Neuron (in vitro differentiated cells): ENCODE measurements at regions not wholly inside any gene's neighbourhood (a gene's known extent, or its start where the extent isn't known, plus 50 kb on each side); places are given as distances from the start of the nearest gene placed in this dataset.
"Not testable (repeated sequence)": the region's sequence is repeated elsewhere in the genome, so short reads cannot be mapped to it uniquely, and the experiment has no call there.

Experiments used
- H2AFZ ChIP-seq: one replicate; pipeline ENCODE4 v1.6.1; 2013; ENCODE audit warnings: low read depth, mild to moderate bottlenecking, inconsistent platforms, low read length, moderate library complexity
- H3K27me3 ChIP-seq: one replicate; pipeline ENCODE4 v1.6.1; 2013; ENCODE audit warnings: low read length; ENCODE audit not compliant: insufficient read depth
- H3K36me3 ChIP-seq: one replicate; pipeline ENCODE4 v1.6.1; 2013; ENCODE audit warnings: low read length; ENCODE audit not compliant: insufficient read depth
- H3K4me1 ChIP-seq: one replicate; pipeline ENCODE4 v1.6.1; 2013; ENCODE audit warnings: low read length; ENCODE audit not compliant: insufficient read depth
- H3K4me3 ChIP-seq: 2 replicates; pipeline ENCODE4 v1.5.1; 2013; ENCODE audit warnings: mild to moderate bottlenecking, low read length, moderate library complexity
- H3K9me3 ChIP-seq: one replicate; pipeline ENCODE4 v1.6.1; 2013; ENCODE audit warnings: low read length

- Histone ChIP-seq H3K4me1 (peaks cover under 1% of the 10 kb centered on the region), H2AFZ (no peak overlapping the region), H3K27me3 (no peaks in the 10 kb centered on the region), H3K9me3 (no peaks in the 10 kb centered on the region), H3K36me3 (no peaks in the 10 kb centered on the region), H3K4me3 (no peak overlapping the region)
Measured at GRCh38 chr12:46602474-46602873, 223.3 kb downstream of the SLC38A4 start.

- Histone ChIP-seq H3K36me3 (no peaks in the 10 kb centered on the region), H3K27me3 (no peaks in the 10 kb centered on the region), H2AFZ (no peak overlapping the region), H3K9me3 (no peaks in the 10 kb centered on the region), H3K4me1 (peaks cover under 1% of the 10 kb centered on the region), H3K4me3 (no peak overlapping the region)
Measured at GRCh38 chr12:46590991-46591703, 218.6 kb upstream of the SLC38A2 start.

DNA sequence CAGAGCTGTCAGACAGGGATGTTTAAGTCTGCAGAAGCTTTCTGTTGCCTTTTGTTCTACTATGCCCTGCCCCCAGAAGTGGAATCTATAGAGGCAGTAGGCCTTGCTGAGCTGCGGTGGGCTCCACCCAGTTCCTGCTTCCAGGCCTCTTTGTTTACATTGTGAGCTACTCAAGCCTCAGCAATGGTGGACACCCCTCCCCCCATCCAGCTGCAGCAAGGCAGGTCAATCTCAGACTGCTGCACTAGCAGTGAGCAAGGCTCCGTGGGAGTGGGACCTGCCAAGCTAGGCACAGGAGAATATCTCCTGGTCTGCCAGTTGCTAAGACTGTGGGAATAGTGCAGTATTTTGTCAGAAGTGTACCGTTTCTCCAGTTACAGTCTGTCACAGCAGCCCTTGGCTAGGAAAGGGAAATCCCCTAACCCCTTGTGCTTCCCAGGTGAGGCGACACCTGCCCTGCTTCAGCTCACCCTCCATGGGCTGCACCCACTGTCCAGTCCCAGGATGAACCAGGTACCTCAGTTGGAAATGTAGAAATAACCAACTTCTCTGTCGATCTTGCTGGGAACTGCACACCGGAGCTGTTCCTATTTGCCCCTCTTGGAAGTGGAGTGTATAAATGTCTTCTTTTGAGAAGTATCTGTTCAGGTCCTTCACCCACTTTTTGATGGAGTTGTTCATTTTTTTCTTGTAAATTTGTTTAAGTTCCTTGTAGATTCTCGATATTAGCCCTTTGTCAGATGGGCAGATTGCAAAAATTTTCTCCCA, 213.5 kb upstream of the SLC38A2 start:
- H3K36me3 ChIP-seq: no peaks in the 10 kb centered on the region
- H3K27me3 ChIP-seq: no peaks in the 10 kb centered on the region
- H3K9me3 ChIP-seq: no peaks in the 10 kb centered on the region
- peaks cover 8% of the 10 kb centered on the region for H3K4me1 ChIP-seq
- peak overlapping the region; percentile 32 for H3K4me3 ChIP-seq
- H2AFZ ChIP-seq: peak overlapping the region; percentile 44

DNA sequence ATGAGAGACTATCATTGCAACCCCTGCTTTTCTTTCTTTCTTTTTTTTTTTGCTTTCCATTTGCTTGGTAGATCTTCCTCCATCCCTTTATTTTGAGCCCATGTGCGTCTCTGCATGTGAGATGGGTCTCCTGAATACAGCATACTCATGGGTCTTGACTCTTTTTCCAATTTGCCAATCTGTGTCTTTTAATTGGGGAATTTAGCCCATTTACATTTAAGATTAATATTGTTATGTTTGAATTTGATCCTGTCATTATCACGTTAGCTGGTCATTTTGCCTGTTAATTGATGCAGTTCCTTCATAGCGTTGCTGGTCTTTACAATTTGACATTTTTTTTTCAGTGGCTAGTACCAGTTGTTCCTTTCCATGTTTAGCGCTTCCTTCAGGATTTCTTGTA, 211.5 kb upstream of the SLC38A2 start:
- H3K4me3 ChIP-seq, H3K9me3 ChIP-seq, H3K27me3 ChIP-seq, H3K36me3 ChIP-seq, H3K4me1 ChIP-seq, H2AFZ ChIP-seq: not testable (repeated sequence)

GRCh38 chr12:46581990-46582389, 209.4 kb upstream of the SLC38A2 start:
- not testable (repeated sequence) for H3K36me3 ChIP-seq, H3K27me3 ChIP-seq, H3K4me3 ChIP-seq, H3K9me3 ChIP-seq, H2AFZ ChIP-seq
- H3K4me1 ChIP-seq: peaks cover 14% of the 10 kb centered on the region

GRCh38 chr12:46580445-46580844, 207.9 kb upstream of the SLC38A2 start:
- no peaks in the 10 kb centered on the region for H3K27me3 ChIP-seq
- H2AFZ ChIP-seq: no peak overlapping the region
- no peak overlapping the region for H3K4me3 ChIP-seq

GRCh38 chr12:46579474-46579873, 206.9 kb upstream of the SLC38A2 start:
- no peak overlapping the region for H3K4me3 ChIP-seq

More at GRCh38 chr12:46580445-46580844, 207.9 kb upstream of the SLC38A2 start:
- no peaks in the 10 kb centered on the region for H3K9me3 ChIP-seq
- peaks cover 6% of the 10 kb centered on the region for H3K4me1 ChIP-seq
- H3K36me3 ChIP-seq: no peaks in the 10 kb centered on the region

GRCh38 chr12:46578190-46578982, 205.8 kb upstream of the SLC38A2 start:
- peaks cover 5% of the 10 kb centered on the region for H3K4me1 ChIP-seq
- no peak overlapping the region for H2AFZ ChIP-seq
- no peaks in the 10 kb centered on the region for H3K36me3 ChIP-seq
- H3K9me3 ChIP-seq: no peaks in the 10 kb centered on the region
- H3K27me3 ChIP-seq: no peaks in the 10 kb centered on the region
- H3K4me3 ChIP-seq: no peak overlapping the region

More at GRCh38 chr12:46579474-46579873, 206.9 kb upstream of the SLC38A2 start:
- Histone ChIP-seq H2AFZ (no peak overlapping the region), H3K27me3 (no peaks in the 10 kb centered on the region), H3K9me3 (no peaks in the 10 kb centered on the region), H3K36me3 (no peaks in the 10 kb centered on the region), H3K4me1 (peaks cover 5% of the 10 kb centered on the region)

GRCh38 chr12:46577063-46577776, 204.6 kb upstream of the SLC38A2 start:
- H3K27me3 ChIP-seq: no peaks in the 10 kb centered on the region
- no peaks in the 10 kb centered on the region for H3K36me3 ChIP-seq
- H3K4me1 ChIP-seq: peaks cover 5% of the 10 kb centered on the region
- no peaks in the 10 kb centered on the region for H3K9me3 ChIP-seq
- no peak overlapping the region for H3K4me3 ChIP-seq
- peak overlapping the region; percentile 12 for H2AFZ ChIP-seq

DNA sequence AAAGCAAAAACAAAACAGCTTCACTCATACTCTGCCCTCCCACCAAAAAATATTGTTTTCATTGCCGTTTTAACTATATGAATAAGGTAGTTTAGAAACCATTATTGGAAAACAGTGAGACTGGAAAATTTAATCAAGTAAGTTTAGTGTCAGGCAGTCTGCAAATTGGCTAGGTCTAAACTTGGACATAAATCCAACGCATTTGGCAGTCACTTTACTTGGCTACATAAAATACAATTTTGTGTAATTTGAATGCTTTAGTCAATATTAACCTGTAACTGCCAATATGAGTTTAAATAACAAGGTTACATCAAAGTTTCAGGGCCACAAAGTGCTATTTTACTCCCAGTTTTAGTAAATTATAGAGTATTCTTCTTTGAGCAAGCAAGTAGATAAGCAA, 202.3 kb upstream of the SLC38A2 start:
- Histone ChIP-seq H3K36me3 (no peaks in the 10 kb centered on the region), H3K4me1 (peaks cover 5% of the 10 kb centered on the region), H3K9me3 (no peaks in the 10 kb centered on the region), H2AFZ (no peak overlapping the region), H3K27me3 (no peaks in the 10 kb centered on the region), H3K4me3 (no peak overlapping the region)

DNA sequence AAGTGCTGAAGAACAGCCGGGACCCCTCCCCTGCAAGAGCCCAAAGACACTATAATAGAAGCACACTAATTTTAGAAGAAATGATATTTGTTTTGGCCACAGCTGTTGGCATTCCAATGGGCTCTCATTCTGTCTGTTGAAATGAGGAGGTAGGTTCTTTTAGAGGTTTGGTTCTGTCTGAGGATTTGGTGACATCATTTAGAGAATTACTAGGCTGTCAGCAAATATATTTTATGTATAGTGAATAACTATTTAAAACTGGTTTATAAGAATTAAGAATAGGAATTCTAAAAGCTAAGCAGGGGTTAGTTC, 200.7 kb upstream of the SLC38A2 start:
- Histone ChIP-seq H2AFZ (no peak overlapping the region), H3K9me3 (no peaks in the 10 kb centered on the region), H3K4me1 (peaks cover 5% of the 10 kb centered on the region), H3K27me3 (no peaks in the 10 kb centered on the region), H3K36me3 (no peaks in the 10 kb centered on the region), H3K4me3 (no peak overlapping the region)

GRCh38 chr12:46572644-46573346, 200.2 kb upstream of the SLC38A2 start:
- no peaks in the 10 kb centered on the region for H3K36me3 ChIP-seq
- no peak overlapping the region for H3K4me3 ChIP-seq
- peaks cover 5% of the 10 kb centered on the region for H3K4me1 ChIP-seq
- H2AFZ ChIP-seq: no peak overlapping the region
- no peaks in the 10 kb centered on the region for H3K27me3 ChIP-seq
- H3K9me3 ChIP-seq: no peaks in the 10 kb centered on the region
